Fibroblast of lung (primary cell): ENCODE measurements at regions not wholly inside any gene's neighbourhood (a gene's known extent, or its start where the extent isn't known, plus 50 kb on each side); places are given as distances from the start of the nearest gene placed in this dataset.

ENCODE experiments used
- CTCF ChIP-seq, 2 donors: IDR thresholded peaks in 1 of 2; conservative IDR thresholded peaks in 1 of 2; 1 replicate in 1 of 2; 2 replicates in 1 of 2; pipeline ENCODE4 v1.5.1; 2011 to 2012; ENCODE audit warnings: low read length in 2 of 2, control low read depth in 1 of 2, inconsistent platforms in 1 of 2, low read depth in 1 of 2, mild to moderate bottlenecking in 1 of 2
- EZH2 ChIP-seq: IDR thresholded peaks from 2 replicates; pipeline ENCODE4 v1.5.1; 2012; ENCODE audit warnings: low read length, control low read depth, mild to moderate bottlenecking; ENCODE audit errors: missing control alignments

- TF ChIP-seq CTCF (conservative IDR thresholded peaks at IDR 0.05 in 1 of 2, IDR thresholded peaks at IDR 0.05 in 1 of 2; ENCODE audit: low read depth in 1 of 2, low read length in 2 of 2), result no peak
- TF ChIP-seq EZH2, result no peak
Observed at GRCh38 chr21:33162436-33162951, 67.2 kb upstream of the IFNAR2 start.
